T47D (cell line): ENCODE measurements at regions not wholly inside any gene's neighbourhood (a gene's known extent, or its start where the extent isn't known, plus 50 kb on each side); places are given as distances from the start of the nearest gene placed in this dataset.
A peak's percentile ranks its signal among the peaks of the same experiment; 100 is the strongest.
"Not testable (repeated sequence)": the region's sequence is repeated elsewhere in the genome, so short reads cannot be mapped to it uniquely, and the experiment has no call there.

Source experiments
- DNase-seq, 2 experiments: peaks; one replicate each; pipeline versions ENCODE4 v3.0.0 to v3.0.0-alpha.2; 2011 to 2012; ENCODE audit warnings: low read depth in 1 of 2, low spot score in 1 of 2
- JUND ChIP-seq: IDR thresholded peaks from 2 replicates; pipeline ENCODE4 v1.6.1; 2012; ENCODE audit warnings: low read depth
- in situ Hi-C: cut with HindIII; loops from 2 replicates; pipeline ENCODE4 v1.10.0; 2016; ENCODE audit warnings: low sequenced_read_pairs, low pct_unique_long_range_greater_than_20kb

DNA sequence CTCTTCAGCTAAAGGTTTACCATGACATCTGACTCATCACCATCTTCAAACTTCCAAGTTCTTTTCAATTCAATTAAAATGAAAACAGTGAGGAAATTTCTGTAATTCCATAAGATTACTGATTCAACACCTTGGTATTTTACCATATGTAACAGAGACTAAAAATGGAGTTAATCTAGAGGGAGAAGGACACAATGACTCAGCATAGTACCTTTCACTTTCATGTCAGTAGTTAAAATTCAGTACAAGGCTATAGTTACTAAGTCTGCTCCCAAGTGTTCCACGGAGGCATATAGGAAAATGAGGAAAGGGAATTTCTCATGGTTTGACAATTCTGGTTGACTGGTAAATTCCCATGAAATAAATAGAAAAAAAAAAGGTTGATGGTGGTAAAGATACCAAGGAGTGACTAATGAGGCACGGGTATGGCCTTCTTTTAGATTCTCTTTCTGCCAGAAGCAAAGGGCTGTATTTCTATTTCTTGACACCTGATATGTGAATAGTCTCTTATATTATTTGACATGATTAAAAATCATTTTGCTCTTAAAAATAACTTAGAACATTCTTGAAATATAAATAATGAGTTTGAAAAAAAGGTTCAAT is 526.7 kb upstream of the ADGRB3 start:
- in situ Hi-C loops: no loop called here
- TF ChIP-seq JUND: no peak
- no peak for DNase-seq

DNA sequence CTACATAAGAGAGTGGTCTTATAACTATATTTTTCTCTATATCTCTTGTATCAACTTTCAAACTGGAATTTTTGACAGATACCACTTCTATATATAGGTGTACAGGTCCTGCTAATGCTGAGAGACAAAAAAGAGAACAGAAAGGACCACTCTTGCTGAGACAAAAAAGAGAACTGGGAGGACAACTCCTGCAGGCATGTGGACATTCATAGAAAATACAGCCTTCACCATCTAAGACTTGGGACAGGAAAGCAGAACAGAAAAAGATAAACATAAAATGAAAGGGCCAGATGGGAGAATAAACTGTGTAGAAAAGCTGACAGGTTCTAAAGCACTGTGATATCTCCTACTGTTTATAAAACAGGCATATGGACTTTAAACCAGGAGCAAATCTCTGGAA is 541.0 kb upstream of the ADGRB3 start:
- in situ Hi-C loops: no loop called here
- DNase-seq: no peak
- no peak for TF ChIP-seq JUND

DNA sequence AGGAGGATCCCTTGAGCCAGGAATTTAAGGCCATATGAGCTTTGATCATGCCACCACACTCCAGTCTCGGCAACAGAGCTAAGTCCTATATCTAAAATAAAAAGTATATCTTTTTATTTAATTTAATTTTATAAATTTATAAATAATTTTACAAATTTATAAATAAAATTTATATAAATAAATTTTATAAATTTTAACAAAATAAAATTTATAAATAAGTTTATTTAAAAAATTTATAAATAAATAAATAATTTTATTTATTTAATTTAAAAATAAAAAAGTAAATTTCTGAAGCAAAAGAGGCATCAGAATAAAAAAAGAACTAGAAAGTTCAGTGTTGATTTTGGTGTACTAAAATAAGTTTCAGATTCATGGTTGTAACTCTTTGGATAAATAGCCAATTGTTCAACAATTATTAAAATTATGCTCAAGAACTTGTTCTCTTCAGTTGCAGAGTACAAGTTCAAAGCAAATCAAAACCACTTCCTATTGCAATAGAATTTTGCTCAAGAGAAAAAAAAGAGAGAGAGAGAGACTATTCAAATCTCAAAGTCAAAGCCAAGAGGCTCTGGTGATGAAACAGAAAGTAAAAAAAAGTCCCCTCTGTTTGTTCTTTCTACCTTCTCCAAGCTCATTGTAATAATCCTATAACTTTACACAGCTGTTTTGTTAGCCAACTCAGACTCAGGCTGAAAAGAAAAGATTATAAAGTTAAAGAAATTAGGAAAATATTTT is 547.5 kb upstream of the ADGRB3 start:
- TF ChIP-seq JUND: no peak
- no peak for DNase-seq
- in situ Hi-C loops: no loop called here

DNA sequence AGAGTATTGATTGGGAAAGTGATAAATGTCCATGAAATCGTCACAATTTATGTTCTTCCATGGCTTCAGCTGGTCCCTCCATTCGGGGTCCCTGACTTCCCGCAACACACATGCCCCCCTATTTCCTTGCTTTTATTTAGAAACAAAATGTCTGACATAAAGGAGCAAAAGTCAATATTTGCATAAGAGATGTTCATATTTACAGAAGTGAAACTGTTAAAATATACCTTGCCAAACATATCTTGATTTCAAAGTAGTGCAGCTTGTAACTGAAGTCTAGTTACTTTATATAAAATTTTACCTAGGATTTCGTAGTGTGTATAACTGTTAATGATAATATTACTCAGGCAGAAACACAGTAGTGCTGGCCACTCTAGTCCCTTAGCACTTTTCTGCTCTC is 548.9 kb upstream of the ADGRB3 start:
- in situ Hi-C loops: no loop called here
- no peak for DNase-seq
- no peak for TF ChIP-seq JUND

DNA sequence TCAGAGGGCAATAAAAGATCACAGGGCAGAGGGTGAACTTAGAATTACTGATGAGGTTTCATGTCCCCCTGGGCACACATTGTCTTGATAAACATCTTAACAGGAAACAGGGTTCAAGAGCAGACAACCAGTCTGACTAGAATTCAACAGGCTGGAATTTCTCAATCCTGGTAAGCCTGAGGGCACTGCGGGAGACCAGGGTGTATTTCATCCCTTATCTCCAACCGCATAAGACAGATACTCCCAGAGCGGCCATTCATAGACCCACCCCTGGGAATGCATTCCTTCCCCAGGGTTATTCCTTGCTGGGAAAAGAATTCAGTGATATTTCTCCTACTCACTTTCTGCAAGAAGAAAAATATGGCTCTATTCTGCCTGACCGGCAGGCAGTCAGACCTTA is 549.5 kb upstream of the ADGRB3 start:
- peak in 1 of 2 experiments; percentile 18 for DNase-seq
- in situ Hi-C loops: not testable (repeated sequence)

DNA sequence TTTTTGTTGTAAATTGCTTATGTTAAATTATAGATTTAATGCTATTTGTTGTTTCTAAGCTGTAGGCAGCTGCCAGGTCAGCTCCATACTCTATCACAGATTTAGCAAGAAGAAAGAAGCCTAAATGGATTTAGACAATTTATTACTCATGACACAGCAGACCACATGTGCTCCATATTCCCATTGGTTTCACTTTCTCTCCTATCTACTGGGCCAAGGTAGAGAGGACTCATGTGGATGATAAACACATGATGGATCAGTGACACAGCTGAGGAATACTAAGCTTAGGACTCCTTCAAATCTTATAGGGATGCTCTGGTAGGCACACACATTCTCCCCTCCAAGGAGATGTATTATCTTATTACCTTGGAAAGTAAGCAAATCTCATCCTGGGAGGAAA is 553.0 kb upstream of the ADGRB3 start:
- no peak for DNase-seq
- TF ChIP-seq JUND: no peak
- in situ Hi-C loops: no loop called here

DNA sequence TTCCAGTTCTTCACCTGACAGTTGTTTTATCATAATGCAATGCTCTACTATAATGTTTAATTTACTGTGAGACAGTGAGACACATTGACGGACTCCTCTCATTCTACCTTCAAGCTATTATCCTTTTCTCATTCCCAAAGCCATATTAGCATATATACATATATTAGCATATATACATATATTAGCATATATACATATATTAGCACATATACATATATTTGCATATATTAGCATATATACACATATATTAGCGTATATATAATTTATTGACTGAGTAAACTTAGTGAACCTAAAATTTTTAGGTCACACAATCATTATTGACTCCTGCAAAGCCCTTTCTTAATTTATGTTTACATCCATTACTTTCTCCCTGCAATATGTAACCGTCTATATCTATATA is 555.0 kb upstream of the ADGRB3 start:
- no peak for TF ChIP-seq JUND
- no peak for DNase-seq
- in situ Hi-C loops: no loop called here

DNA sequence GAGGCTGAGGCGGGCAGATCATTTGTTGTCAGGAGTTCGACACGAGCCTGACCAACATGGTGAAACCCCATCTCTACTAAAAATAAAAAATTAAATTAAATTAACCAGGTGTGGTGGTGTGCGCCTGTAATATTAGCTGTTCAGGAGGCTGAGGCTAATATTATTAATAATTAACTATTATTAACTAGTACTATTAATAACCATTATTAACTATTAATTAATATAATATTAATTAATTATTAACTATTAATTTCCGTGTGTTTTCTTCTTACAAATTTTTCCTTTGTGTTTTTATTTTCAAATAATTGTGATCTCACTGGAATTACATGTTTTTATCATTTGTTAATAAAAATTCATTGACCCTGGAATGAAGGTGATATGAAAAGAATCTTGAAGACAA is 557.4 kb upstream of the ADGRB3 start:
- TF ChIP-seq JUND: no peak
- no peak for DNase-seq
- in situ Hi-C loops: no loop called here

DNA sequence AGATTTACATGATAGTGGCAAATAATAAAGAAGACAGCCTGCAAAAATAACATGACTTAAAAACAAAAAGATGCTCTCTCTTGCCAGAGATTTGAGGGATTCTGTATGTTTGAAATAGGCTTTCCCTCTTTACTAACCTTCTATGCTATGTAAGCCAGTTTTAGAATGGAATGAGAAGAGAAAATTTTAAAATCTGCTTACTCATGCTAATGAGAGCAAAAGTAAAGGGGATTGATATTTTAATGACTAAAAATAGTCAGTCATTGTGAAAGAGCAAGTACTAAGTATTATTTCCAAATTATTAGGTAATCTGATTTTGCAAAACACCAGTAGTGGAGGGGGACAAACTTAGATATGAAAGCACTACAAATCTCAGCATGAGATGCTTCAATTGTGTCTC is 563.3 kb upstream of the ADGRB3 start:
- TF ChIP-seq JUND: no peak
- in situ Hi-C loops: no loop called here
- no peak for DNase-seq

DNA sequence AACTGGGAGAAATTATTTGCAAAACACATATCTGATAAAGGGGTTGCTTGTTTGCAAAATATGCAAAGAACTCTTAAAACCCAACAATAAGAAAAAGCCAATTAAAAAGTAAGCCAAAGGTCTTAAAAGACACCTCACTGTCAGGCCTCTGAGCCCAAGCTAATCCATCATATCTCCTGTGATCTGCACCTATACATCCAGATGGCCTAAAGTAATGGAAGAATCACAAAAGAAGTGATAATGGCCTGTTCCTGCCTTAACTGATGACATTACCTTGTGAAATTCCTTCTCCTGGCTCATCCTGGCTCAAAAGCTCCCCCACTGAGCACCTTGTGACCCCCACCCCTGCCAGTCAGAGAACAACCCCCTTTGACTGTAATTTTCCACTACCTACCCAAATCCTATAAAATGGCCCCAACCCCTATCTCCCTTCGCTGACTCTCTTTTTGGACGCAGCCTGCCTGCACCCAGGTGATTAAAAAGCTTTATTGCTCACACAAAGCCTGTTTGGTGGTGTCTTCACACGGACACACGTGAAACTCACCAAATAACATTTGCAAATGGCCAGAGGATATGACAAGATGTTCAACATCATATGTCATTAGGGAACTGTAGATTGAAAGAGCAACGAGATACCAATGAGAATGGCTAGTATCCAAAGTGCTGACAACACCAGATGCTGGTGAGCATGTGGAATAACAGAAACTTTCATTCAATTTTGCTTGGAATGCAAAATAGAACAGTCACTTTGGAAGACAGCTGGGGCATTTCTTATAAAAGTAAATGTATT is 565.0 kb upstream of the ADGRB3 start:
- in situ Hi-C loops: no loop called here
- DNase-seq: no peak
- TF ChIP-seq JUND: no peak

DNA sequence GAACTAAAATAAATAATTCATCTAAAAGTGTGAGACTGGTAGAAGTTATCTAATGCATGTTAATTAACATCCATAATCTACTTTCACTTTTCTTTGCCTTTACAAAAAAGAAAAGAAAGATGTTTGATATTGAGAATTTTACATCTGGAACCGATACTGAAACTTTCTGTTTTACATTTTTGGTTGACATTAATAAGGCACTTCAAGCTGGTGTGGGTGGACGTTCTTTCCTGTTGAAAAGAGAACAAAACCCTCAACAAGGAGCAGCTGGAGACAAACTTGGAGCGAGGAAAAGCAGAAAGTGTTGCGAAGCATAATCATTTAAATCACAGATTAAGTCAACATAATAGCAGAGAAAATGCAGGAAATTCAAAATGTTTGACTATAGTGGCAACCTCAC is 575.2 kb upstream of the ADGRB3 start:
- in situ Hi-C loops: no loop called here
- TF ChIP-seq JUND: no peak
- DNase-seq: no peak

DNA sequence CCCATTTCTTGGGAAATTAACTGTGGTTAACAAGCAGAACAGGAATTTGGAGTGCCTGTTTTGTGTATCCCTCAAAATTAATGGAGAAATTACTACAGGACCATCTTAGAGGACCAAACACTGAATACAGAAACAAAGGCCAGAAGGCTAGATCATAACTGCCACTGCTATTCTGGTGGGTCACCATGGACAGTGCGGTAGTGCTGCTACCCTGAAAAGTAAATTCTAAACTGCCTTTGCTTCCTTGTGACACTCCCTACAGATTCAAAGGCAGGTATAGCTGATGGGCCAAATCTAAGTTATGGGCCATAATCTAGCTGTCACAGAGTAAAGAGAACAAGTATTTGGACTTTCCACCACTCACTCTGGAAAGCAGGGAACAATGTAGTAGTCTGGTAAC is 575.8 kb upstream of the ADGRB3 start:
- DNase-seq: no peak
- TF ChIP-seq JUND: no peak
- in situ Hi-C loops: no loop called here

DNA sequence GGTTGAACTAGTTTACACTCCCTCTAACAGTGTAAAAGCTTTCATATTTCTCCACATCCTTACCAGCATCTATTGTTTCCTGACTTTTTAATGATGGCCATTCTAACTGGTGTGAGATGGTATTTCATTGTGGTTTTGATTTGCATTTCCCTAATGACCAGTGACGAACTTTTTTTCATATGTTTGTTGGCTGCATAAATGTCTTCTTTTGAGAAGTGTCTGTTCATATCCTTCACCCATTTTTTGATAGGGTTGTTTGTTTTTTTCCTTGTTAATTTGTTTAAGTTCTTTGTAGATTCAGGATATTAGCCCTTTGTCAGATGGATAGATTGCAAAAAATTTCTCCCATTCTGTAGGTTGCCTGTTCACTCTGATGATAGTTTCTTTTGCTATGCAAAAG is 578.5 kb upstream of the ADGRB3 start:
- in situ Hi-C loops, DNase-seq: not testable (repeated sequence)
